ENCODE measurements at regions not wholly inside any gene's neighbourhood (a gene's known extent, or its start where the extent isn't known, plus 50 kb on each side); places are given as distances from the start of the nearest gene placed in this dataset.
"Not testable (repeated sequence)": the region's sequence is repeated elsewhere in the genome, so short reads cannot be mapped to it uniquely, and the experiment has no call there.

- TF ChIP-seq RAD21 (IDR thresholded peaks at IDR 0.05; ENCODE audit: low read length), result no peak
- no peak for TF ChIP-seq MXI1 (IDR thresholded peaks at IDR 0.05; ENCODE audit: low read depth, low read length)
- TF ChIP-seq SIN3A (IDR thresholded peaks at IDR 0.05; ENCODE audit: borderline replicate concordance, low read depth, low read length), result no peak
- TF ChIP-seq YY1 (IDR thresholded peaks at IDR 0.05; ENCODE audit: low read depth), result no peak
- TF ChIP-seq EP300 (IDR thresholded peaks at IDR 0.05; ENCODE audit: borderline replicate concordance in 1 of 2, low read depth in 1 of 2, low read length in 1 of 2), result no peak
- no peak for TF ChIP-seq GATA2 (CRISPR knock-in tag; IDR thresholded peaks at IDR 0.05)
- no peak for TF ChIP-seq CHD2 (IDR thresholded peaks at IDR 0.05; ENCODE audit: low read length, partially characterized antibody)
- no peak for TF ChIP-seq USF1 (IDR thresholded peaks at IDR 0.05; ENCODE audit: borderline replicate concordance, low read depth)
These were observed 711.5 kb downstream of the PCDH17 start (continued) for GRCh38 chr13:58343076-58343475.

- H2AFZ ChIP-seq (ENCODE audit: low read depth); DNase-seq; H3K36me3 ChIP-seq (replicated peaks in 1 of 2; ENCODE audit: control insufficient read depth in 1 of 2, insufficient read depth in 2 of 2, low read length in 1 of 2); H3F3A ChIP-seq (replicated peaks; ENCODE audit: insufficient read depth); H3K4me3 ChIP-seq (ENCODE audit: low read depth in 2 of 2, low read length in 1 of 2); H3K4me2 ChIP-seq; H4K20me1 ChIP-seq (ENCODE audit: insufficient read depth); H3K79me2 ChIP-seq (ENCODE audit: insufficient read depth); H3K4me1 ChIP-seq (ENCODE audit: control insufficient read depth in 1 of 2, insufficient read depth in 2 of 2, low read depth in 1 of 2, low read length in 1 of 2); H3K9ac ChIP-seq; H3K9me3 ChIP-seq; H3K27ac ChIP-seq (ENCODE audit: low read depth in 2 of 2, low read length in 1 of 2); H3K9me2 ChIP-seq; H3K27me3 ChIP-seq (ENCODE audit: insufficient read depth); POLR2A ChIA-PET; CTCF ChIA-PET: not testable (repeated sequence)
- WGBS (ENCODE audit: low lambda C conversion rate), result 48% methylated on average over 8 of the region's 9 CpGs
These were observed 720.6 kb downstream of the PCDH17 start for GRCh38 chr13:58352100-58352499.

- H4K20me1 ChIP-seq (ENCODE audit: insufficient read depth), result no peaks in the 10 kb centered on the region
- TF ChIP-seq YY1 (IDR thresholded peaks at IDR 0.05; ENCODE audit: low read depth) (no peak), TAF1 (IDR thresholded peaks at IDR 0.05; ENCODE audit: borderline replicate concordance, low read depth, low read length) (no peak), EP300 (IDR thresholded peaks at IDR 0.05; ENCODE audit: borderline replicate concordance in 1 of 2, low read depth in 1 of 2, low read length in 1 of 2) (no peak), SMC3 (IDR thresholded peaks at IDR 0.05; ENCODE audit: low read depth, low read length) (no peak), REST (IDR thresholded peaks at IDR 0.05; ENCODE audit: low read depth, low read length) (no peak), FOXM1 (IDR thresholded peaks at IDR 0.05; ENCODE audit: low read depth) (no peak), ZBTB33 (IDR thresholded peaks at IDR 0.05; ENCODE audit: borderline replicate concordance, low read depth) (no peak), USF1 (IDR thresholded peaks at IDR 0.05; ENCODE audit: borderline replicate concordance, low read depth) (no peak), MAX (IDR thresholded peaks at IDR 0.05; ENCODE audit: low read depth) (no peak), CTCF (IDR thresholded peaks at IDR 0.05) (no peak), GATA2 (CRISPR knock-in tag; IDR thresholded peaks at IDR 0.05) (no peak)
- WGBS (ENCODE audit: low lambda C conversion rate), result 50% methylated on average over 5 of the region's 5 CpGs
- no peak overlapping the region for H2AFZ ChIP-seq (ENCODE audit: low read depth)
- H3K4me2 ChIP-seq, result no peak overlapping the region
- H3F3A ChIP-seq (replicated peaks; ENCODE audit: insufficient read depth), result no peaks in the 10 kb centered on the region
- ChIA-PET CTCF (no interaction called here), POLR2A (no interaction called here)
- no peaks in the 10 kb centered on the region for H3K9me2 ChIP-seq
- no peak overlapping the region for H3K9ac ChIP-seq
- no peaks in the 10 kb centered on the region for H3K27me3 ChIP-seq (ENCODE audit: insufficient read depth)
- H3K79me2 ChIP-seq (ENCODE audit: insufficient read depth), result no peaks in the 10 kb centered on the region
- no peak for DNase-seq
- H3K27ac ChIP-seq (ENCODE audit: low read depth in 2 of 2, low read length in 1 of 2), result no peak overlapping the region
- no peaks in the 10 kb centered on the region for H3K4me1 ChIP-seq (ENCODE audit: control insufficient read depth in 1 of 2, insufficient read depth in 2 of 2, low read depth in 1 of 2, low read length in 1 of 2)
- no peak overlapping the region for H3K4me3 ChIP-seq (ENCODE audit: low read depth in 2 of 2, low read length in 1 of 2)
- no peaks in the 10 kb centered on the region for H3K36me3 ChIP-seq (replicated peaks in 1 of 2; ENCODE audit: control insufficient read depth in 1 of 2, insufficient read depth in 2 of 2, low read length in 1 of 2)
- H3K9me3 ChIP-seq, result no peaks in the 10 kb centered on the region
These were observed 738.4 kb downstream of the PCDH17 start for GRCh38 chr13:58369936-58370335.
